Ovary (tissue), 3 donors: ENCODE measurements at regions not wholly inside any gene's neighbourhood (a gene's known extent, or its start where the extent isn't known, plus 50 kb on each side); places are given as distances from the start of the nearest gene placed in this dataset.

Experiments
- EP300 ChIP-seq: sonication (generic); formaldehyde crosslinking; IDR thresholded peaks from one replicate; pipeline ENCODE4 v1.6.1; 2017; ENCODE audit warnings: antibody characterized with exemption
- POLR2A ChIP-seq: fragments of 450-650 bp; IDR thresholded peaks from one replicate; pipeline ENCODE4 v1.6.1; 2017; ENCODE audit warnings: antibody characterized with exemption, mild to moderate bottlenecking, moderate library complexity
- TF ChIP-seq, protein P1 (sequence below), 3 donors: fragments of 450-650 bp in 2 of 3; fragments of 200-600 bp in 1 of 3; IDR thresholded peaks; one replicate each; pipeline versions ENCODE4 v1.5.1 to v1.8.0; 2016 to 2022; ENCODE audit warnings: antibody characterized with exemption in 3 of 3, mild to moderate bottlenecking in 1 of 3
- donor health status: DM: no; HTN: no; CAD: no.

DNA sequence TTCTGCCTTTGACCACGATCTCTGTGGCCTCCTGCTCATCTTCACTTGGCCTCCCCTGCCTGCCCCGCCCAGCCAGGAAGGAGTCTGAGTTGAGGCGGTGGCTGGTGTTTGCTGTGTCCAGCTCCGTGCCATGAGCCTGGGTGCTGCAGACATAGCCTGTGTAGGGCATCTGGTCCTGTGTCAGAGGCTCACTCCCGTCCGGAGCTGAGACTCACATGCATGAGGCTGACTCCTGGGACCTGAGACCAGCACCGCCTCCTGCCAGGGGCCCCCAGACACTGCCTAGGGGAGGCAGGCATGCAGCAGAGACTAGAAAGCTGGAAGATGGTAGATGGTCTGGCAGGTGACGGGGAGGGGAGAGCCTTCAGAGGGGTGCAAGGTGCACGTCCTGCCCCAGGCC, 52.2 kb upstream of the TTC34 start:
- no peak for TF ChIP-seq EP300
- TF ChIP-seq, protein P1, sequence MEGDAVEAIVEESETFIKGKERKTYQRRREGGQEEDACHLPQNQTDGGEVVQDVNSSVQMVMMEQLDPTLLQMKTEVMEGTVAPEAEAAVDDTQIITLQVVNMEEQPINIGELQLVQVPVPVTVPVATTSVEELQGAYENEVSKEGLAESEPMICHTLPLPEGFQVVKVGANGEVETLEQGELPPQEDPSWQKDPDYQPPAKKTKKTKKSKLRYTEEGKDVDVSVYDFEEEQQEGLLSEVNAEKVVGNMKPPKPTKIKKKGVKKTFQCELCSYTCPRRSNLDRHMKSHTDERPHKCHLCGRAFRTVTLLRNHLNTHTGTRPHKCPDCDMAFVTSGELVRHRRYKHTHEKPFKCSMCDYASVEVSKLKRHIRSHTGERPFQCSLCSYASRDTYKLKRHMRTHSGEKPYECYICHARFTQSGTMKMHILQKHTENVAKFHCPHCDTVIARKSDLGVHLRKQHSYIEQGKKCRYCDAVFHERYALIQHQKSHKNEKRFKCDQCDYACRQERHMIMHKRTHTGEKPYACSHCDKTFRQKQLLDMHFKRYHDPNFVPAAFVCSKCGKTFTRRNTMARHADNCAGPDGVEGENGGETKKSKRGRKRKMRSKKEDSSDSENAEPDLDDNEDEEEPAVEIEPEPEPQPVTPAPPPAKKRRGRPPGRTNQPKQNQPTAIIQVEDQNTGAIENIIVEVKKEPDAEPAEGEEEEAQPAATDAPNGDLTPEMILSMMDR (IDR thresholded peaks at IDR 0.05), result no peak
- TF ChIP-seq POLR2A, result no peak
